Inflammatory macrophage (primary cell): ENCODE measurements at regions not wholly inside any gene's neighbourhood (a gene's known extent, or its start where the extent isn't known, plus 50 kb on each side); places are given as distances from the start of the nearest gene placed in this dataset.

ENCODE experiments used
- DNase-seq, 2 donors: peaks; one replicate each; pipeline ENCODE4 v3.0.0-alpha.2; 2020 to 2022

- no peak for DNase-seq
These were observed 163.3 kb upstream of the TUT7 start for GRCh38 chr9:86517475-86517874.

GRCh38 chr9:86516564-86516963 is 162.4 kb upstream of the TUT7 start:
- no peak for DNase-seq

GRCh38 chr9:86515221-86515620 is 161.0 kb upstream of the TUT7 start:
- DNase-seq: no peak

GRCh38 chr9:86513429-86513828 is 159.2 kb upstream of the TUT7 start:
- DNase-seq: no peak

GRCh38 chr9:86512929-86513328 is 158.7 kb upstream of the TUT7 start:
- no peak for DNase-seq

GRCh38 chr9:86511614-86512360 is 157.6 kb upstream of the TUT7 start:
- DNase-seq: no peak

GRCh38 chr9:86508208-86508903 is 154.1 kb upstream of the TUT7 start:
- no peak for DNase-seq

- DNase-seq: no peak
These were observed 153.0 kb upstream of the TUT7 start for GRCh38 chr9:86507212-86507630.

- no peak for DNase-seq
These were observed 149.7 kb upstream of the TUT7 start for GRCh38 chr9:86503942-86504341.

- no peak for DNase-seq
These were observed 149.1 kb upstream of the TUT7 start for GRCh38 chr9:86503314-86503713.

- peak in 1 of 2 donors; percentile 78 for DNase-seq
These were observed 146.6 kb upstream of the TUT7 start for GRCh38 chr9:86500667-86501435.

- DNase-seq: no peak
These were observed 145.8 kb upstream of the TUT7 start for GRCh38 chr9:86500031-86500430.

- peak in 1 of 2 donors; percentile 20 for DNase-seq
These were observed 140.5 kb upstream of the TUT7 start for GRCh38 chr9:86494644-86495111.

GRCh38 chr9:86491468-86492266 is 137.5 kb upstream of the TUT7 start:
- DNase-seq: no peak

GRCh38 chr9:86488794-86489193 is 134.6 kb upstream of the TUT7 start:
- no peak for DNase-seq

- DNase-seq: no peak
These were observed 134.1 kb upstream of the TUT7 start for GRCh38 chr9:86488345-86488744.

- no peak for DNase-seq
These were observed 133.6 kb upstream of the TUT7 start for GRCh38 chr9:86487838-86488233.

- peak; percentile 22 to 64 for DNase-seq
These were observed 133.0 kb upstream of the TUT7 start for GRCh38 chr9:86486891-86487837.

- DNase-seq: peak; percentile 52 to 71
These were observed 131.1 kb upstream of the TUT7 start for GRCh38 chr9:86485359-86485758.

- no peak for DNase-seq
These were observed 129.3 kb upstream of the TUT7 start for GRCh38 chr9:86483496-86483895.

- no peak for DNase-seq
These were observed 127.3 kb upstream of the TUT7 start for GRCh38 chr9:86481466-86481865.
